Keratinocyte (primary cell): ENCODE measurements at regions not wholly inside any gene's neighbourhood (a gene's known extent, or its start where the extent isn't known, plus 50 kb on each side); places are given as distances from the start of the nearest gene placed in this dataset.

Source experiments
- DNase-seq: peaks from one replicate; pipeline ENCODE4 v3.0.0-alpha.2; 2011; ENCODE audit warnings: low read depth, missing footprints, low spot score
- FAIRE-seq: peaks from 2 replicates; lab custom pipeline; 2011; peaks lifted over from hg19 to GRCh38; lab: Jason Lieb, UNC
- H2AFZ ChIP-seq: 2 replicates; pipeline ENCODE4 v1.6.0; 2012; ENCODE audit warnings: low read length, control low read depth, inconsistent platforms; ENCODE audit not compliant: control insufficient read depth
- H3K27ac ChIP-seq: 2 replicates; pipeline ENCODE4 v1.5.1; 2011; ENCODE audit warnings: low read length; ENCODE audit not compliant: control insufficient read depth, insufficient read depth
- H3K27me3 ChIP-seq: 3 replicates; pipeline ENCODE4 v1.6.0; 2011; ENCODE audit warnings: low read length; ENCODE audit not compliant: control insufficient read depth, insufficient read depth; ENCODE audit errors: extremely low read depth
- H3K36me3 ChIP-seq, 2 experiments: 2 replicates in 1 of 2; 3 replicates in 1 of 2; pipeline ENCODE4 v1.5.1; 2011; ENCODE audit warnings: low read length in 2 of 2, mild to moderate bottlenecking in 1 of 2; ENCODE audit not compliant: control insufficient read depth in 2 of 2, insufficient read depth in 2 of 2; ENCODE audit errors: extremely low read depth in 1 of 2
- H3K4me1 ChIP-seq: 3 replicates; pipeline ENCODE4 v1.5.1; 2011; ENCODE audit warnings: low read length; ENCODE audit not compliant: control insufficient read depth, insufficient read depth; ENCODE audit errors: extremely low read depth
- H3K4me2 ChIP-seq: 3 replicates; pipeline ENCODE4 v1.6.0; 2011; ENCODE audit warnings: low read depth, low read length; ENCODE audit not compliant: control insufficient read depth, insufficient read depth; ENCODE audit errors: extremely low read depth
- H3K4me3 ChIP-seq, 3 experiments: fragments of 200-600 bp in 1 of 3; sonication (generic) in 1 of 3; 2 replicates in 2 of 3; 3 replicates in 1 of 3; pipeline ENCODE4 v1.5.1; 2011 to 2016; ENCODE audit warnings: low read length in 3 of 3, mild to moderate bottlenecking in 3 of 3, control low read depth in 2 of 3, inconsistent platforms in 1 of 3, low read depth in 1 of 3, mixed read lengths in 1 of 3, mixed run types in 1 of 3, moderate library complexity in 1 of 3; ENCODE audit not compliant: control insufficient read depth in 2 of 3, insufficient read depth in 2 of 3; ENCODE audit errors: extremely low read depth in 1 of 3
- H3K79me2 ChIP-seq: 2 replicates; pipeline ENCODE4 v1.6.0; 2012; ENCODE audit warnings: low read length; ENCODE audit not compliant: control insufficient read depth, insufficient read depth
- H3K9ac ChIP-seq: 3 replicates; pipeline ENCODE4 v1.6.0; 2011; ENCODE audit warnings: low read length; ENCODE audit not compliant: control insufficient read depth, insufficient read depth; ENCODE audit errors: extremely low read depth
- H3K9me1 ChIP-seq: 3 replicates; pipeline ENCODE4 v1.6.0; 2011; ENCODE audit warnings: low read length; ENCODE audit not compliant: control insufficient read depth, insufficient read depth; ENCODE audit errors: extremely low read depth
- H3K9me3 ChIP-seq: 2 replicates; pipeline ENCODE4 v1.5.1; 2012; ENCODE audit warnings: low read depth, low read length; ENCODE audit not compliant: control insufficient read depth
- H4K20me1 ChIP-seq: 3 replicates; pipeline ENCODE4 v1.6.0; 2011; ENCODE audit warnings: low read length; ENCODE audit not compliant: control insufficient read depth, insufficient read depth; ENCODE audit errors: extremely low read depth
- CTCF ChIP-seq, 3 experiments: IDR thresholded peaks in 1 of 3; conservative IDR thresholded peaks in 1 of 3; optimal IDR thresholded peaks in 1 of 3; 2 replicates in 2 of 3; 3 replicates in 1 of 3; pipeline versions ENCODE3 to v1.5.1; 2011; ENCODE audit warnings: low read length in 3 of 3, mild to moderate bottlenecking in 3 of 3, moderate library complexity in 2 of 3, control low read depth in 1 of 3, inconsistent platforms in 1 of 3; ENCODE audit not compliant: insufficient read depth in 2 of 3; ENCODE audit errors: extremely low read depth in 1 of 3
- EZH2 ChIP-seq: IDR thresholded peaks from one replicate; pipeline ENCODE4 v1.6.1; 2012; ENCODE audit warnings: inconsistent platforms, mild to moderate bottlenecking, low read length, moderate library complexity
- dilution Hi-C: fragments of 300-500 bp; cut with MboI; formaldehyde crosslinking; loops from one replicate; pipeline ENCODE4 v1.7.0; 2020; ENCODE audit warnings: low sequenced_read_pairs; ENCODE audit not compliant: extremely low pct_ligation_motif_present

- Histone ChIP-seq H2AFZ (no peak overlapping the region), H3K4me2 (no peak overlapping the region), H3K36me3 (no peaks in the 10 kb centered on the region), H3K9me1 (no peaks in the 10 kb centered on the region), H3K4me3 (no peak overlapping the region), H3K9me3 (no peaks in the 10 kb centered on the region), H4K20me1 (no peaks in the 10 kb centered on the region), H3K27ac (no peak overlapping the region), H3K27me3 (no peaks in the 10 kb centered on the region), H3K79me2 (no peaks in the 10 kb centered on the region), H3K9ac (no peak overlapping the region), H3K4me1 (no peaks in the 10 kb centered on the region)
- TF ChIP-seq CTCF (optimal IDR thresholded peaks at IDR 0.05 in 1 of 3, IDR thresholded peaks at IDR 0.05 in 1 of 3, conservative IDR thresholded peaks at IDR 0.05 in 1 of 3; ENCODE audit: extremely low read depth in 1 of 3, insufficient read depth in 2 of 3, low read length in 3 of 3) (no peak), EZH2 (no peak)
- DNase-seq, result no peak
- FAIRE-seq, result no peak
- dilution Hi-C loops, result no loop called here
Measured at GRCh38 chr6:71444222-71444621, 155.6 kb downstream of the OGFRL1 start.

- no peaks in the 10 kb centered on the region for H3K9me3 ChIP-seq
- no peak overlapping the region for H3K4me3 ChIP-seq
- no peaks in the 10 kb centered on the region for H3K9me1 ChIP-seq
- H3K27me3 ChIP-seq, result no peaks in the 10 kb centered on the region
- no peaks in the 10 kb centered on the region for H3K36me3 ChIP-seq
- no peak overlapping the region for H3K9ac ChIP-seq
- H2AFZ ChIP-seq, result no peak overlapping the region
- H3K27ac ChIP-seq, result no peak overlapping the region
- H4K20me1 ChIP-seq, result no peaks in the 10 kb centered on the region
- TF ChIP-seq EZH2 (no peak), CTCF (optimal IDR thresholded peaks at IDR 0.05 in 1 of 3, IDR thresholded peaks at IDR 0.05 in 1 of 3, conservative IDR thresholded peaks at IDR 0.05 in 1 of 3; ENCODE audit: extremely low read depth in 1 of 3, insufficient read depth in 2 of 3, low read length in 3 of 3) (no peak)
- FAIRE-seq, result no peak
- no peaks in the 10 kb centered on the region for H3K4me1 ChIP-seq
- no peak for DNase-seq
- dilution Hi-C loops, result no loop called here
- H3K4me2 ChIP-seq, result no peak overlapping the region
- H3K79me2 ChIP-seq, result no peaks in the 10 kb centered on the region
Measured at GRCh38 chr6:71446057-71446456, 157.4 kb downstream of the OGFRL1 start.
